22Rv1 (cell line): ENCODE measurements at regions not wholly inside any gene's neighbourhood (a gene's known extent, or its start where the extent isn't known, plus 50 kb on each side); places are given as distances from the start of the nearest gene placed in this dataset.

Source experiments
- ZFX ChIP-seq: fragments of 450-650 bp; IDR thresholded peaks from 2 replicates; pipeline ENCODE4 v1.6.1; 2017; ENCODE audit warnings: antibody characterized with exemption, borderline replicate concordance
- TF ChIP-seq, protein P1 (sequence below): fragments of 450-650 bp; IDR thresholded peaks from 2 replicates; pipeline ENCODE4 v1.5.1; 2017; ENCODE audit warnings: mild to moderate bottlenecking

DNA sequence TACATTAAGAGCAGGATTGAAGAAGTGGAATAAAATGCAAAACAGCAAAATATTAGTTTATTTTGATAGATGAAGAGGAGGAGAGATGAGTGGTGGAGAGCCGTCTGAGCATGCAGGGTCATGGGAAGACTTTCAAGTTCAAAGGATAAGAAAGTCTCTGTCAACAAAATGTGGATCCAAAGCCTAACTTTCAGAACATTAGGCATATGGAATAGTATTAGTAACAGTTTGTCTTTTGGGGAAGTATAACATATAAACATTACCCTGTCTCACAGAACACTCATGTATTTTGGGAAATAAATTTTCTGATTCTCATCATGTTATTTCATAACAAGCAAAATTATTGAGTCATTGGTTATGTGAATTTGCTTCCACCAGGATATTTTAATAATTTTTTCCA lies 104.3 kb upstream of the CEP126 start:
- TF ChIP-seq, protein P1, sequence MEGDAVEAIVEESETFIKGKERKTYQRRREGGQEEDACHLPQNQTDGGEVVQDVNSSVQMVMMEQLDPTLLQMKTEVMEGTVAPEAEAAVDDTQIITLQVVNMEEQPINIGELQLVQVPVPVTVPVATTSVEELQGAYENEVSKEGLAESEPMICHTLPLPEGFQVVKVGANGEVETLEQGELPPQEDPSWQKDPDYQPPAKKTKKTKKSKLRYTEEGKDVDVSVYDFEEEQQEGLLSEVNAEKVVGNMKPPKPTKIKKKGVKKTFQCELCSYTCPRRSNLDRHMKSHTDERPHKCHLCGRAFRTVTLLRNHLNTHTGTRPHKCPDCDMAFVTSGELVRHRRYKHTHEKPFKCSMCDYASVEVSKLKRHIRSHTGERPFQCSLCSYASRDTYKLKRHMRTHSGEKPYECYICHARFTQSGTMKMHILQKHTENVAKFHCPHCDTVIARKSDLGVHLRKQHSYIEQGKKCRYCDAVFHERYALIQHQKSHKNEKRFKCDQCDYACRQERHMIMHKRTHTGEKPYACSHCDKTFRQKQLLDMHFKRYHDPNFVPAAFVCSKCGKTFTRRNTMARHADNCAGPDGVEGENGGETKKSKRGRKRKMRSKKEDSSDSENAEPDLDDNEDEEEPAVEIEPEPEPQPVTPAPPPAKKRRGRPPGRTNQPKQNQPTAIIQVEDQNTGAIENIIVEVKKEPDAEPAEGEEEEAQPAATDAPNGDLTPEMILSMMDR, result no peak
- TF ChIP-seq ZFX, result no peak
